ENCODE measurements at regions not wholly inside any gene's neighbourhood (a gene's known extent, or its start where the extent isn't known, plus 50 kb on each side); places are given as distances from the start of the nearest gene placed in this dataset.

- Histone ChIP-seq H3K27ac (ENCODE audit: control insufficient read depth, insufficient read depth) (no peak overlapping the region), H3K4me3 (no peak overlapping the region), H3K36me3 (ENCODE audit: control insufficient read depth in 2 of 2, insufficient read depth in 2 of 2, low read length in 1 of 2) (no peaks in the 10 kb centered on the region), H3K4me2 (ENCODE audit: control insufficient read depth, insufficient read depth) (no peak overlapping the region), H2AFZ (ENCODE audit: control insufficient read depth, low read depth, low read length) (no peak overlapping the region), H4K20me1 (ENCODE audit: control insufficient read depth, insufficient read depth) (no peaks in the 10 kb centered on the region), H3K9me3 (replicated peaks; ENCODE audit: control insufficient read depth, insufficient read depth, low read length) (no peaks in the 10 kb centered on the region), H3K4me1 (ENCODE audit: control insufficient read depth, insufficient read depth, low read length) (no peaks in the 10 kb centered on the region), H3K79me2 (ENCODE audit: control insufficient read depth, insufficient read depth, low read length) (no peaks in the 10 kb centered on the region), H3K27me3 (replicated peaks in 1 of 2; ENCODE audit: control insufficient read depth in 2 of 2, insufficient read depth in 2 of 2, low read length in 1 of 2) (no peaks in the 10 kb centered on the region), H3K9ac (ENCODE audit: control insufficient read depth, insufficient read depth, low read length) (no peak overlapping the region)
- no peak for FAIRE-seq
- ATAC-seq, result no peak
- RAD21 ChIA-PET (ENCODE audit: unreplicated experiment), result no interaction called here
- POLR2A ChIA-PET, result no interaction called here
- SMC1A ChIA-PET (ENCODE audit: uncharacterized antibody, unreplicated experiment), result interaction anchor here (1.0 kb wide), 2 partner anchors 12 to 14 kb away, joined by 3 read pairs; no protein-coding TSS in a partner anchor
- no peak for DNase-seq (ENCODE audit: low read depth, low spot score)
- 0% methylated on average over 1 of the region's 1 CpG for WGBS (ENCODE audit: insufficient coverage, insufficient replicate concordance, low lambda C conversion rate, missing lambda C conversion rate)
- no TSS peak for BruUV-seq (replicated peaks)
- CTCF ChIA-PET, result interaction anchor here (0.8 kb wide), 1 partner anchor 10 kb away, joined by 3 read pairs; no protein-coding TSS in a partner anchor
- intact Hi-C loops (cut with micrococcal nuclease; ENCODE audit: unreplicated experiment), result no loop called here
- in situ Hi-C loops (cut with MboI), result no loop called here
- no peak for TF ChIP-seq MTA3 (IDR thresholded peaks at IDR 0.05; ENCODE audit: borderline replicate concordance, low read length)
- no peak for TF ChIP-seq JUND (IDR thresholded peaks at IDR 0.05; ENCODE audit: low read depth, low read length)
- no peak for TF ChIP-seq STAT1 (conservative IDR thresholded peaks at IDR 0.05)
- TF ChIP-seq GATAD2B (conservative IDR thresholded peaks at IDR 0.05; ENCODE audit: low read depth), result no peak
- no peak for TF ChIP-seq HDGF (IDR thresholded peaks at IDR 0.05)
- no peak for TF ChIP-seq BACH1 (IDR thresholded peaks at IDR 0.05; ENCODE audit: borderline replicate concordance)
- no peak for TF ChIP-seq RBBP5 (conservative IDR thresholded peaks at IDR 0.05)
- TF ChIP-seq NR2C2 (IDR thresholded peaks at IDR 0.05; ENCODE audit: borderline replicate concordance, control insufficient read depth, insufficient read length, low read depth), result no peak
- TF ChIP-seq, protein P1, sequence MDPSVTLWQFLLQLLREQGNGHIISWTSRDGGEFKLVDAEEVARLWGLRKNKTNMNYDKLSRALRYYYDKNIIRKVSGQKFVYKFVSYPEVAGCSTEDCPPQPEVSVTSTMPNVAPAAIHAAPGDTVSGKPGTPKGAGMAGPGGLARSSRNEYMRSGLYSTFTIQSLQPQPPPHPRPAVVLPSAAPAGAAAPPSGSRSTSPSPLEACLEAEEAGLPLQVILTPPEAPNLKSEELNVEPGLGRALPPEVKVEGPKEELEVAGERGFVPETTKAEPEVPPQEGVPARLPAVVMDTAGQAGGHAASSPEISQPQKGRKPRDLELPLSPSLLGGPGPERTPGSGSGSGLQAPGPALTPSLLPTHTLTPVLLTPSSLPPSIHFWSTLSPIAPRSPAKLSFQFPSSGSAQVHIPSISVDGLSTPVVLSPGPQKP (IDR thresholded peaks at IDR 0.05; ENCODE audit: low read depth, low read length), result no peak
- TF ChIP-seq ZNF274 (IDR thresholded peaks at IDR 0.05; ENCODE audit: insufficient read depth, insufficient read length), result no peak
- TF ChIP-seq, protein P2, sequence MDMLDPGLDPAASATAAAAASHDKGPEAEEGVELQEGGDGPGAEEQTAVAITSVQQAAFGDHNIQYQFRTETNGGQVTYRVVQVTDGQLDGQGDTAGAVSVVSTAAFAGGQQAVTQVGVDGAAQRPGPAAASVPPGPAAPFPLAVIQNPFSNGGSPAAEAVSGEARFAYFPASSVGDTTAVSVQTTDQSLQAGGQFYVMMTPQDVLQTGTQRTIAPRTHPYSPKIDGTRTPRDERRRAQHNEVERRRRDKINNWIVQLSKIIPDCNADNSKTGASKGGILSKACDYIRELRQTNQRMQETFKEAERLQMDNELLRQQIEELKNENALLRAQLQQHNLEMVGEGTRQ (IDR thresholded peaks at IDR 0.05; ENCODE audit: borderline replicate concordance, low read depth, low read length), result no peak
- no peak for TF ChIP-seq BRCA1 (IDR thresholded peaks at IDR 0.05; ENCODE audit: low read depth, low read length)
- TF ChIP-seq SREBF1 (IDR thresholded peaks at IDR 0.05; ENCODE audit: low read length), result no peak
- no peak for TF ChIP-seq MYC (IDR thresholded peaks at IDR 0.05; ENCODE audit: insufficient read depth, insufficient read length, insufficient replicate concordance, low read length, severe bottlenecking)
- no peak for TF ChIP-seq EZH2 (IDR thresholded peaks at IDR 0.05; ENCODE audit: borderline replicate concordance, control insufficient read depth, low read depth, low read length)
- no peak for TF ChIP-seq ZNF384 (IDR thresholded peaks at IDR 0.05; ENCODE audit: borderline replicate concordance, low read depth, low read length)
- no peak for TF ChIP-seq REST (IDR thresholded peaks at IDR 0.05; ENCODE audit: low read depth, low read length)
- no peak for TF ChIP-seq NKRF (conservative IDR thresholded peaks at IDR 0.05)
These were observed 1001.7 kb upstream of the GYPC start for GRCh38 chr2:125654226-125654625.

Data from GM12878 (cell line).